RWPE1 (cell line): ENCODE measurements at regions not wholly inside any gene's neighbourhood (a gene's known extent, or its start where the extent isn't known, plus 50 kb on each side); places are given as distances from the start of the nearest gene placed in this dataset.
"Not testable (repeated sequence)": the region's sequence is repeated elsewhere in the genome, so short reads cannot be mapped to it uniquely, and the experiment has no call there.

Source experiments
- CTCF ChIA-PET: fragments of 350-600 bp; sonication (Branson Sonifier 250); formaldehyde crosslinking; extraction: SDS; loops from one replicate; lab custom pipeline; 2021; lab: Yijun Ruan, JAX
- POLR2A ChIA-PET: fragments of 400-600 bp; formaldehyde crosslinking; extraction: SDS; loops from one replicate; lab custom pipeline; 2020; ENCODE audit warnings: antibody characterized with exemption; ENCODE audit not compliant: low non-redundant PET; lab: Yijun Ruan, JAX
- DNase-seq: peaks from one replicate; pipeline ENCODE4 v3.0.0; 2012; ENCODE audit warnings: low spot score
- H3K27ac ChIP-seq: fragments of 450-650 bp; 2 replicates; pipeline ENCODE4 v1.5.1; 2017
- TF ChIP-seq, protein P1 (sequence below): fragments of 450-650 bp; conservative IDR thresholded peaks from 2 replicates; pipeline ENCODE4 v1.5.1; 2017; ENCODE audit warnings: low read depth, mild to moderate bottlenecking

DNA sequence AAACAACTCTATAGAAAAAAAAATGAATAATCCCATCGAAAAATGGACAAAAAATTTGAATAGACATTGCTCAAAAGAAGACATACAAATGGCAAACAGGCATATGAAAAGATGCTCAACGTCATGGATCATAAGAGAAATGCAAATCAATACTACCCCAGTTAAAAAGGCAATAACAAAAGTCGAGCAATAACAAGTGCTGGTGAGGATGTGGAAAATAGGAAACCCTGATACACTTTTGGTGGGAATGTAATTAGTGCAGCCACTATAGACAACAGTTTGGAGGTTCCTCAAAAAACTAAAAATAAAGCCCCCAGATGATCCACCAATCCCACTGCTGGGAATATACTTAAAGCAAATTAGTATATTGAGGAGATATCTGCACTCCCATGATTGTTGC, 701.5 kb downstream of the NUP35 start:
- no peak for DNase-seq
- no peak overlapping the region for H3K27ac ChIP-seq
- ChIA-PET CTCF (interaction anchor here (0.6 kb wide), 1 partner anchor 184 kb away, joined by 3 read pairs; no protein-coding TSS in a partner anchor), POLR2A (no interaction called here)
- TF ChIP-seq, protein P1, sequence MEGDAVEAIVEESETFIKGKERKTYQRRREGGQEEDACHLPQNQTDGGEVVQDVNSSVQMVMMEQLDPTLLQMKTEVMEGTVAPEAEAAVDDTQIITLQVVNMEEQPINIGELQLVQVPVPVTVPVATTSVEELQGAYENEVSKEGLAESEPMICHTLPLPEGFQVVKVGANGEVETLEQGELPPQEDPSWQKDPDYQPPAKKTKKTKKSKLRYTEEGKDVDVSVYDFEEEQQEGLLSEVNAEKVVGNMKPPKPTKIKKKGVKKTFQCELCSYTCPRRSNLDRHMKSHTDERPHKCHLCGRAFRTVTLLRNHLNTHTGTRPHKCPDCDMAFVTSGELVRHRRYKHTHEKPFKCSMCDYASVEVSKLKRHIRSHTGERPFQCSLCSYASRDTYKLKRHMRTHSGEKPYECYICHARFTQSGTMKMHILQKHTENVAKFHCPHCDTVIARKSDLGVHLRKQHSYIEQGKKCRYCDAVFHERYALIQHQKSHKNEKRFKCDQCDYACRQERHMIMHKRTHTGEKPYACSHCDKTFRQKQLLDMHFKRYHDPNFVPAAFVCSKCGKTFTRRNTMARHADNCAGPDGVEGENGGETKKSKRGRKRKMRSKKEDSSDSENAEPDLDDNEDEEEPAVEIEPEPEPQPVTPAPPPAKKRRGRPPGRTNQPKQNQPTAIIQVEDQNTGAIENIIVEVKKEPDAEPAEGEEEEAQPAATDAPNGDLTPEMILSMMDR: no peak

DNA sequence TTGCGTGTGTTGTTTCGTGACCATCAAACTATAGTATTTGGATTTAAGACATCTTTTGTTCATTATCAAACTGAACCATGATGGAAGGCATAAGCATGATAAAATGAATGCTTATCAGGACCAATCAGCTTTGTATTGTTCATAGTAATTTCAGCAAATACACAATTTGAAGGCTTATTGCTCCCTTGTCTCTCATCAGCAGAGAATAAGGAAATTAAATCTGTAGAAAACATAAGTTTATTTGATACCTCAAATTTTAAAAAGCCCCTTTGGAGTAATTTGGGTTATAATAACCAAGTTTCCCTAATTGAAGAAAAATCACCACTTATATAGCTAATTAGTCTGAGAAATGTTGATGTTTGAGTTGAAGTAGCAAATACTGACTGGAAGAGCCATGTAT, 705.7 kb downstream of the NUP35 start:
- POLR2A ChIA-PET: no interaction called here
- CTCF ChIA-PET: interaction anchor here (0.6 kb wide), 1 partner anchor 1193 kb away, joined by 3 read pairs; no protein-coding TSS in a partner anchor
- TF ChIP-seq, protein P1: no peak
- H3K27ac ChIP-seq: no peak overlapping the region
- DNase-seq: no peak

DNA sequence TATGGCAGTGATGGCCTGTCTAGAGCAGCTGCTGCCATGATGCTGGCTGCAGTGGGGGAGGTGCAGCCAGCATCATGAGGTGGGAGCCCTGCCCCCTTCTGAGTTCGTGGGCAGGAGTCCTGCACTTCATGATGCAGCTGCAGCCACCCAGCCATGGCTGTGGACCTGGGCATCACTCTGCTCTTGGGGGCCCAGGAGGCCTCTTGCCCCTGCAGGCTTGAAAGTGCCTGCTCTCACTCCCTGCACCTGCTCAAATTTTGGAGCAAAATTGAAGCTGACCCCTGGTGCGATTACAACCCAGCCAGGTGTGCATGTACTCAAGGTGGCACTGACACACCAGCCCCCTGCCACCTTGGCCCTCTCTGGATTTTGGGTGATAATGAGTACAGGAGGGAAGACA, 712.9 kb downstream of the NUP35 start:
- ChIA-PET CTCF (interaction anchor here (0.6 kb wide), 1 partner anchor 165 kb away, joined by 3 read pairs; no protein-coding TSS in a partner anchor), POLR2A (no interaction called here)
- no peak overlapping the region for H3K27ac ChIP-seq
- TF ChIP-seq, protein P1: no peak
- DNase-seq: no peak

DNA sequence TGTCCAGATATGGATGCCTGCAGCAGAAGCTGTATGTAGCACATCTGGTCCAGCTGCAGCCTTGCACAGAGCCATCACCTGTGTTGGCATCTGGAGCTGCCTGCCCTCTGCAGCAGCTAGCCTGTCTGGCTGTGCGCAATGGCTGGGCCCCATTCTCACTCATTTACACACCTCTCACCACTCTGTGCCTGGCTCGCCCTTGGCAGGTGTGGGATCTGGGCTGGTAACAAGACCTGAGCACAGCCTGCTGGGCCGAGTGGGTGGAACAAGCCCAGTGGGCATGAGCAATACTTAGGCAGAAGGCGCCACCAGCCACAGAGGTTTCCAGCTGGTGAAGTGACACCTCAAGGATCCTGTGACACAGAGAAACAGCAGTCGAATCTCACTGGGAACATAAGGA, 714.1 kb downstream of the NUP35 start:
- ChIA-PET POLR2A (no interaction called here), CTCF (no interaction called here)
- TF ChIP-seq, protein P1: no peak
- no peak for DNase-seq
- H3K27ac ChIP-seq: no peak overlapping the region

DNA sequence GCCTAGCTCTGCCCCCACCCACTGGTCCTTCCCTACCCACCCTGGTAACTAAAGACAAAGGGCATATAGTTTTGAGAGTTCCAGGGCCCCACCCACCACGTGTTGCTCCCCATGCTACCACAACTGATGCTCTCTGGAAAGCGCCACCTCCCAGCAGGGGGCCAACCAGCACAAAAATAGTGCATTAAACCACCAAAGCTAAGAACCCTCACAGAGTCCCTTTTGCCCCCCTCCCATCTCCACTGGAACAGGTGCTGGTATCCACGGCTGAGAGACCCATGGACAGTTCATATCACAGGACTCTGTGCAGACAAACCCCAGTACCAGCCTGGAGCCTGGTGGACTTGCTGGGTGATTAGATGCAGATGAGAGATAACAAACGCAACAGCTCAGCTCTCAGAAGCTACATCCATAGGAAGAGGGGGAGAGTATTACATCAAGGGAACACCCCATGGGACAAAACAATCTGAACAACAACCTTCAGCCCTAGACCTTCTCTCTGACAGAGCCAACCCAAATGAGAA, 715.9 kb downstream of the NUP35 start:
- CTCF ChIA-PET: no interaction called here
- POLR2A ChIA-PET: no interaction called here
- no peak overlapping the region for H3K27ac ChIP-seq
- DNase-seq: no peak
- TF ChIP-seq, protein P1: no peak

DNA sequence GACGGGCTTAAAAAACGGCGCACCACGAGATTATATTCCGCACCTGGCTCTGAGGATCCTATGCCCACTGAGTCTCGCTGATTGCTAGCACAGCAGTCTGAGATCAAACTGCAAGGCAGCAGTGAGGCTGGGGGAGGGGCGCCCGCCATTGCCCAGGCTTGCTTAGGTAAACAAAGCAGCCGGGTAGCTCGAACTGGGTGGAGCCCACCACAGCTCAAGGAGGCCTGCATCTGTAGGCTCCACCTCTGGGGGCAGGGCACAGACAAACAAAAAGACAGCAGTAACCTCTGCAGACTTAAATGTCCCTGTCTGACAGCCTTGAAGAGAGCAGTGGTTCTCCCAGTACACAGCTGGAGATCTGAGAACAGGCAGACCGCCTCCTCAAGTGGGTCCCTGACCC, 725.6 kb downstream of the NUP35 start:
- CTCF ChIA-PET: interaction anchor here (0.6 kb wide), 1 partner anchor 464 kb away, joined by 4 read pairs; no protein-coding TSS in a partner anchor
- H3K27ac ChIP-seq, DNase-seq, POLR2A ChIA-PET: not testable (repeated sequence)

DNA sequence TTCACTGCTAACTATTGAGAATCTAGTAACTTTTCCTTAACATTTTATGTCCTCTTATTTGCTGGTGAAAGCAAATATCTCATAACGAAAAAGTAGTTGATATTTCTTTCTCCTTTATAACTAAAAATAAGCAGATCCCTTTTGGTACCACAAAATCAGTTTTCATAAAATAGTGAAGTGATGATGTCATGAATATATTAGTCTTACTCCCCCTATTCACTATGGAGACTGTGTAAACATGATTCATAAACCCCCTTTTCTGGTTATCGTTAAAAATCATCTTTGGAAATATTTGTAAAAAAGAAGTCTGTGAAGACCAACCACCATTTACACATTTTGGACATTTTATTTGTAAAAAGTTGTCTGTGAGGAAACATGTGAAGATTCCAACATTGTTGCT, 734.9 kb downstream of the NUP35 start:
- no peak overlapping the region for H3K27ac ChIP-seq
- POLR2A ChIA-PET: no interaction called here
- CTCF ChIA-PET: no interaction called here
- DNase-seq: no peak
- TF ChIP-seq, protein P1: no peak
